HUES48 (cell line): ENCODE measurements at regions not wholly inside any gene's neighbourhood (a gene's known extent, or its start where the extent isn't known, plus 50 kb on each side); places are given as distances from the start of the nearest gene placed in this dataset.

Source experiments
- H3K27ac ChIP-seq: one replicate; pipeline ENCODE4 v1.7.0; 2013; ENCODE audit warnings: low read depth, low read length, inconsistent platforms
- H3K27me3 ChIP-seq: 2 replicates; pipeline ENCODE4 v1.6.1; 2013; ENCODE audit warnings: mild to moderate bottlenecking, low read length; ENCODE audit not compliant: control insufficient read depth, insufficient read depth
- H3K36me3 ChIP-seq: 2 replicates; pipeline ENCODE4 v1.6.1; 2013; ENCODE audit warnings: low read length; ENCODE audit not compliant: control insufficient read depth, insufficient read depth
- H3K4me1 ChIP-seq: 2 replicates; pipeline ENCODE4 v1.6.1; 2013; ENCODE audit warnings: mild to moderate bottlenecking, low read length; ENCODE audit not compliant: control insufficient read depth, insufficient read depth
- H3K4me3 ChIP-seq: 2 replicates; pipeline ENCODE4 v1.5.1; 2013; ENCODE audit warnings: mild to moderate bottlenecking, low read depth, low read length
- H3K9ac ChIP-seq: 2 replicates; pipeline ENCODE4 v1.6.1; 2013; ENCODE audit warnings: mild to moderate bottlenecking, low read depth, low read length, moderate library complexity
- H3K9me3 ChIP-seq: 2 replicates; pipeline ENCODE4 v1.6.1; 2013; ENCODE audit warnings: low read length; ENCODE audit not compliant: control insufficient read depth, insufficient read depth

DNA sequence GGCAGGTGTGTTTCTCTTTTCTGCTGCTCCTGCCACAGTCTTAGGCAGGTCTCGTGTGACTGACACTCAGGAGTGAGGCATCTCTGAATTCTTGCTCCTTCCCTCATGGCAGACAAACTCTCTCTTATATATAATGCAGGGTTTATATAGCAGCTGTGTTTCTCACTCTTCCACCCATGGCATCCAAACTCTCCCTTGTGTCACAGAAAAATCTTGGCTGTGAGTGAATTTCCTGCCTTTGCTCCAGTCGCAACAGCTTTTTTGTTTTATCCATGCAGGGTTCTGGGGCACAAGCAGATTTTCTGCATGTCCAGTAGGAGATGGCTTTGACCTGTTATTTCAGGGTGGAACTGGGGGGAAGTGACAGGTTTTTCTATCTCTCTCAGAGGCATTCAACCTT is 1275.5 kb downstream of the ADGRL3 start:
- Histone ChIP-seq H3K4me3 (no peak overlapping the region), H3K27me3 (no peaks in the 10 kb centered on the region), H3K27ac (no peak overlapping the region), H3K36me3 (no peaks in the 10 kb centered on the region), H3K9me3 (no peaks in the 10 kb centered on the region), H3K9ac (no peak overlapping the region), H3K4me1 (no peaks in the 10 kb centered on the region)

DNA sequence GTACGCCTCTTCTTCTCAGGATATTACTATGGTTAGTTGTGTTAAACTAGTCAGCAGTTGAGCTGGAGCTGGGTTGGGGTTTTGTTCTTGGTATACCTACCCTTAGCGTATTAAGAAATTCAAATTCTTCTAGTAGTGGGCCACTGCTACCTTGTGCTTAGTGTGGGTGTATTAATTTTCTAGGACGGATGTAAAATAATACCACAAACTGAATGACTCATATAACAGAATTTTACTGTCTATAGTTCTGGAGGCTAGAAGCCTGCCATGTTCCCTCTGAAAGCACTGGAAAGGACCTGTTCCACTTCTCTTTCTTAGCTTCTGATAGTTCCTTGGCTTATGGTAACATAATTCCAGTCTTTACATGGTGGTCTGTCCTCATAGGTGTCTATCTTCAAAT is 1274.7 kb downstream of the ADGRL3 start:
- Histone ChIP-seq H3K4me1 (no peaks in the 10 kb centered on the region), H3K36me3 (no peaks in the 10 kb centered on the region), H3K9me3 (no peaks in the 10 kb centered on the region), H3K27ac (no peak overlapping the region), H3K27me3 (no peaks in the 10 kb centered on the region), H3K4me3 (no peak overlapping the region), H3K9ac (no peak overlapping the region)

DNA sequence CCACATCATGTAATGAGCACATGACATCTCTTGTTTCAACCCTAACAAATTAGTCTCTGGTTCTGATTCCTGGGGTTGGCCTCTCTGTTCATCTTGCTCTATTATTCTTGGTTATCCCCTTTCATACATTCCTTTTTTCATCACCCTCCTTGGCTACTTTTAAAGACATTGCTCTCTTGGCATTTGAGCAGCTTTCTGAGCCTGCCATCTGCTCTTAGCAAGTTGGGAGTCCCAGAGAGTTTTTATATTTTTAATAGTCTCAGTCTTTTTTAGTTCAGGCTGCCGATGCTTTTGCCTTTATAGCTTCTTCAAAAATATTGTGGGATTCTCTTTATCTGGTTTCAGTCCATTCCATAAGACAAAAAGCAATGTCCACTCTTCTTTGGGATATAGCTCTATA is 1270.9 kb downstream of the ADGRL3 start:
- H3K36me3 ChIP-seq, result no peaks in the 10 kb centered on the region
- peaks cover 7% of the 10 kb centered on the region; the same call in 1 of the 2 replicates for H3K4me1 ChIP-seq
- H3K9ac ChIP-seq, result no peak overlapping the region
- no peaks in the 10 kb centered on the region for H3K9me3 ChIP-seq
- no peaks in the 10 kb centered on the region for H3K27me3 ChIP-seq
- H3K4me3 ChIP-seq, result no peak overlapping the region
- no peak overlapping the region for H3K27ac ChIP-seq

DNA sequence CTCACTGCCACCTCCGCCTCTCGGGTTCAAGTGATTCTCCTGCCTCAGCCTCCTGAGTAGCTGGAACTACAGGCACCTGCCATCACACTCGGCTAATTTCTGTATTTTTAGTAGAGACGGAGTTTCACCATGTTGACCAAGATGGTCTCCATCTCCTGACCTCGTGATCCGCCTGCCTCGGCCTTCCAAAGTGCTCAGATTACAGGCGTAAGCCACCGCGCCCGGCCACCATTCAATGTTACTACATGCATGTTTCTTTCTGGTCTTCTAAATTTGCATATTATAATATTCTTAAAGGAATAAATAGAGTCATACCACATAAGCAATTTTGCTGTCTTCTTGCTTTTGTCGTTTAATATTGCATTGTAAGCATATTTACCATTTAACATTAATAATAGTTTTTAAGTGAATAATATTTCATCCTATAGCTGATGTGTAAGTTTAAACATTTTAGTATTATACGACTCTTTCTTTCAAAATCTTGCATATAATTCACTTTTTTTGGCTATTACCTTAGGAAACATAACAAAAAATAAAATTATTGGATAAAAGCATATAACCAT is 1270.4 kb downstream of the ADGRL3 start:
- no peak overlapping the region for H3K4me3 ChIP-seq
- no peaks in the 10 kb centered on the region for H3K27me3 ChIP-seq
- no peaks in the 10 kb centered on the region for H3K36me3 ChIP-seq
- no peak overlapping the region for H3K27ac ChIP-seq
- peaks cover 7% of the 10 kb centered on the region; the same call in 1 of the 2 replicates for H3K4me1 ChIP-seq
- H3K9ac ChIP-seq, result no peak overlapping the region
- no peaks in the 10 kb centered on the region for H3K9me3 ChIP-seq

DNA sequence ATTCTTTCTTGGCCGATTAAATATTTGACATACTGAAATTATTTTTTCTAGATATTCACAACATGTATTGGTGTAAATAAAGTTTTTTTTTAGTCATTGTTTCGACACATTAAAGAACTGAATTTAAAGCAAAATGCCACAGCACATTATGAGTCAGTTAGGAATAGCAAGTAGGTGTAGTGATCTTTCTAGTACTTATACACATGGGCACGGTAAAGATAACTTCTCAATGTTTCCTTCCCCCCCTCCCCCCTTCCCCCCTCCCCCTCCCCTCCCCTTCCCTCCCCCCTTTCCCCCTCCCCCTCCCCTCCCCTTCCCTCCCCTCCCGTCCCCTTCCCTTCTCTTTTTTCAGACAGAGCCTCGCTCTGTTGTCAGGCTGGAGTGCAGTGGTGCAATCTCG is 1269.9 kb downstream of the ADGRL3 start:
- Histone ChIP-seq H3K27ac (no peak overlapping the region), H3K36me3 (no peaks in the 10 kb centered on the region), H3K4me3 (no peak overlapping the region), H3K27me3 (no peaks in the 10 kb centered on the region), H3K9ac (no peak overlapping the region), H3K4me1 (peaks cover 7% of the 10 kb centered on the region; the same call in 1 of the 2 replicates), H3K9me3 (no peaks in the 10 kb centered on the region)

DNA sequence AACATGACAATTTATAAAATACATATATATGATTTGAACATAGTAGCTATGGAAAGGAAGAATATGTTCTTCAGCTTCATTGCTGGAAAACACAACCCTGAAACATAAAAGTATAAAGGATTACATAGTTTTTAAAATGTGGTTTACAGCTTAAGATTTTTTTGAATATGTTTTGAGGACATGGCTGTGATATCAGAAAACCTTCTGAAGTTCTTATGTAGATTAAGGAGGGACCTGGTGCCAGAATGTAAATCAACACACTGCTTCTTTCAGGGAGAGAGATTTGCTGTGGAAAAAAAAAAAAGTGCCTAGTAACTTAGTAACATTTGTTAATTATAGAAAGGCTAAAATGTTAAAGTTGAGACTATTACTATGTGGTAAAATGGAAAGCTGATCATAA is 1261.8 kb downstream of the ADGRL3 start:
- H3K27ac ChIP-seq, result no peak overlapping the region
- H3K9me3 ChIP-seq, result no peaks in the 10 kb centered on the region
- no peak overlapping the region for H3K9ac ChIP-seq
- H3K4me1 ChIP-seq, result no peaks in the 10 kb centered on the region
- no peaks in the 10 kb centered on the region for H3K36me3 ChIP-seq
- no peaks in the 10 kb centered on the region for H3K27me3 ChIP-seq
- H3K4me3 ChIP-seq, result no peak overlapping the region

DNA sequence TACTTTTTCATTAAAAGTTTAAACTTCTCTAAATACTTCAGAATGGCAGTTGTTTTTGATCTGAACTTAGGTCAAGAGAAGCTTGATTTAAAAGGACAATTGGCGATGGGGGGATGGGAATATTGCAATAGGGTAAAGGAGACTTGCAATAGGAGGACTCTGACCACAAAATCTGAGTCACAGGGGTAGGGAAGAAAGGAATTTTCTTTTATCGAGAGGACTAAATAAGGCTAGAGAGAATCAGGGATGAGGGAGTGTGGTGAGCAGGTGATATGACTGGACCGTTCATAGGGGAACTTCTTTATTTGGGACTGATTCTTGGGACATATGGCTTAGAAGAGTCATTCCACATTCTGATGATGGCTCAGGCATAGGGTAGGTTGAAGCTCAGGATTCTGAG is 1260.2 kb downstream of the ADGRL3 start:
- Histone ChIP-seq H3K27ac (no peak overlapping the region), H3K9me3 (no peaks in the 10 kb centered on the region), H3K9ac (no peak overlapping the region), H3K27me3 (no peaks in the 10 kb centered on the region), H3K36me3 (no peaks in the 10 kb centered on the region), H3K4me1 (no peaks in the 10 kb centered on the region), H3K4me3 (no peak overlapping the region)

DNA sequence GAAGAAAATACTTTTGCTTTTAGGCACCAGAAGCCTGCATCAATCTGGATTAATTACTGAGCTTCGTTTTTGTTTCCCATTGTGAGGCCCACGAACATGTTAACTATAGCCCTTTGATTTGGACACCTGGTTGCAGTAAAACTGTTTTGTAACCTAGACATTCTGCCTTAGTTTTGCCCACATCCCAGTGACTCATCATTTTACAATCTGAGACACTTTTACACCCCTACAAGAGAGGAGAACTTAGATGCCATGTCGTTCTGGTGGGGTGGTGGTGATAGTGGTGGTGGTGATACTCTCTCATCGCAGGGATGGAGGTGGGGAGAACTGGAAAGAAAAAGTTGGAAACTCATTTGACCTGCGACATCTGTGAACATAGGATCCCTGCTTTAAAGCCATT is 1257.2 kb downstream of the ADGRL3 start:
- H3K9ac ChIP-seq, result no peak overlapping the region
- H3K4me1 ChIP-seq, result peaks cover 5% of the 10 kb centered on the region; the same call in 1 of the 2 replicates
- no peak overlapping the region for H3K4me3 ChIP-seq
- no peaks in the 10 kb centered on the region for H3K36me3 ChIP-seq
- no peaks in the 10 kb centered on the region for H3K9me3 ChIP-seq
- no peak overlapping the region for H3K27ac ChIP-seq
- no peaks in the 10 kb centered on the region for H3K27me3 ChIP-seq

DNA sequence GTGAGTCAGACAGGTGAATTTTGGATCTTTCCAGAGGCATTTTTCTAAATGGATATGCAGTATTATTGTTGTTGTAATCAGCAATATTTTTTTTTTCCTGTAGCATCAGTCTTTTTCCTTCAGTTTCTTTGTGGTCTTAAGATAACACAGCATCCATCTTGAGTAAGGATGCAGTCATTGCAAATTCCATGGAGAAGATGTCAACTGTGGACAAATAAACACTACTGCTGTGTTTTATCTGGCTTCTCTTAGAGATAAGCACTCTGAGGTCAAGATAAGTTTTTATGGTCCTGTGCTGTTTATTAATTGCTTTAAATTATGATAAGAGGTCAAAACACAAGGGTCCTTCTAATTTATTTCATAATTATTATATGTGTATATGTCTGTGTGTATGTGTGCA is 1255.7 kb downstream of the ADGRL3 start:
- no peaks in the 10 kb centered on the region for H3K36me3 ChIP-seq
- no peak overlapping the region for H3K9ac ChIP-seq
- H3K9me3 ChIP-seq, result no peaks in the 10 kb centered on the region
- H3K27ac ChIP-seq, result no peak overlapping the region
- H3K4me3 ChIP-seq, result no peak overlapping the region
- peaks cover 5% of the 10 kb centered on the region; the same call in 1 of the 2 replicates for H3K4me1 ChIP-seq
- no peaks in the 10 kb centered on the region for H3K27me3 ChIP-seq

DNA sequence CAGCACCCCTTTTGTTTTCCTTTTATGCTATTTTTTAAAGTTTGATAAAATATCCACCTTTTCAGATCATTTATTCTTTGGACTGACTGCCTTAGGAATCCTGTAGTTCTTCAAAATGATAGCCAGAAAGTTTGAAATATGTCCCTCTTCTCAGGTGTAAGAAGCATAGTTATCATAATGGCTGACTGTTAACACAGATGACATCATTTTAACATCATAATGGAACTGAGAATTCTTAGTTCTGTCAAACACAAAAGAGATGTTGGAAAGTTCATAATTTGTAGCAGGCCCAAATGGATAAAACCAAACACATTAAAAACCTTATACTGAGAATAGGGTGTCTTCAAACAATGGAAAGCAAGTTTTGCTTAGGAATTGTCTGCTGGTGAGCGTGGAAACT is 1254.4 kb downstream of the ADGRL3 start:
- Histone ChIP-seq H3K4me3 (no peak overlapping the region), H3K9ac (no peak overlapping the region), H3K36me3 (no peaks in the 10 kb centered on the region), H3K4me1 (peaks cover 5% of the 10 kb centered on the region; the same call in 1 of the 2 replicates), H3K27me3 (no peaks in the 10 kb centered on the region), H3K9me3 (no peaks in the 10 kb centered on the region), H3K27ac (no peak overlapping the region)

DNA sequence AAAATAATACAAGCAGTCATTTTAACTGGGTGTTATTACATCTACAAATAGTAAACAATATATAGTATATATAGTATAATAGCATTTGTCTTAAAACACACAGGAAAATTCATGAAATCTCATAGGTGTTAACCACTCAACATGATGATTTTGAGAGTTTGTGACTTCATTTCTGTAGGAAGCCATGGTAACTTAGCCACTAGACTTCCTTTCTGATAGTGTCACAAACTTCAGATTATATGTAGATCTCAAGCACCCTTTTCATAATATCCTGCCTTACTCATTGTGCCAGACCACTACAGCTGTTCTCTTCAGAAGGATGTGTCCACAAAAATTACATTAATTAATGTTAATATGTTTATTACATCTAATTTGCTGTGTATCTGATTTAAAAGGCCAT is 1250.6 kb downstream of the ADGRL3 start:
- H3K36me3 ChIP-seq, result no peaks in the 10 kb centered on the region
- H3K27me3 ChIP-seq, result no peaks in the 10 kb centered on the region
- no peak overlapping the region for H3K27ac ChIP-seq
- H3K9ac ChIP-seq, result no peak overlapping the region
- H3K4me1 ChIP-seq, result peaks cover 5% of the 10 kb centered on the region; the same call in 1 of the 2 replicates
- H3K9me3 ChIP-seq, result peaks cover 3% of the 10 kb centered on the region; the same call in 1 of the 2 replicates
- H3K4me3 ChIP-seq, result no peak overlapping the region
